CD8-positive, alpha-beta memory T cell (primary cell): ENCODE measurements at regions not wholly inside any gene's neighbourhood (a gene's known extent, or its start where the extent isn't known, plus 50 kb on each side); places are given as distances from the start of the nearest gene placed in this dataset.

Experiments used
- CTCF ChIA-PET: fragments of 350-600 bp; sonication (Branson Sonifier 250); formaldehyde crosslinking; loops from one replicate; lab custom pipeline; 2021; ENCODE audit warnings: antibody characterized with exemption; lab: Charles Lee
- POLR2A ChIA-PET: fragments of 350-600 bp; sonication (Branson Sonifier 250); formaldehyde crosslinking; loops from one replicate; lab custom pipeline; 2021; ENCODE audit warnings: antibody characterized with exemption; lab: Charles Lee
- DNase-seq, 5 donors: peaks; one replicate each; pipeline versions ENCODE4 v3.0.0 to v3.0.0-alpha.2; 2020 to 2022; ENCODE audit warnings: mixed read lengths in 1 of 5
- H3K27ac ChIP-seq: one replicate; pipeline ENCODE4 v1.7.0; 2013; ENCODE audit warnings: low read depth, mild to moderate bottlenecking, low read length, moderate library complexity
- H3K27me3 ChIP-seq: 2 replicates; pipeline ENCODE4 v1.7.0; 2013; ENCODE audit warnings: low read length, mild to moderate bottlenecking; ENCODE audit not compliant: insufficient read depth, poor library complexity, severe bottlenecking
- H3K36me3 ChIP-seq: 2 replicates; pipeline ENCODE4 v1.7.0; 2013; ENCODE audit warnings: mild to moderate bottlenecking, low read length, moderate library complexity; ENCODE audit not compliant: insufficient read depth
- H3K4me1 ChIP-seq: 2 replicates; pipeline ENCODE4 v1.7.0; 2013; ENCODE audit warnings: mild to moderate bottlenecking, low read length, moderate library complexity; ENCODE audit not compliant: insufficient read depth
- H3K4me3 ChIP-seq: 2 replicates; pipeline ENCODE4 v1.7.0; 2013; ENCODE audit warnings: mild to moderate bottlenecking, low read length
- H3K9me3 ChIP-seq: 2 replicates; pipeline ENCODE4 v1.7.0; 2013; ENCODE audit warnings: mild to moderate bottlenecking, low read length
- H3K27ac Mint-ChIP-seq, 8 donors: one replicate each; pipeline ENCODE4 v1.8.0; 2020 to 2021; ENCODE audit warnings: mixed read lengths in 8 of 8, mild to moderate bottlenecking in 6 of 8, inconsistent platforms in 3 of 8, moderate library complexity in 3 of 8
- H3K27me3 Mint-ChIP-seq, 2 donors: one replicate each; pipeline ENCODE4 v1.8.0; 2020 to 2021; ENCODE audit warnings: mixed read lengths in 2 of 2, mild to moderate bottlenecking in 1 of 2, moderate library complexity in 1 of 2
- H3K36me3 Mint-ChIP-seq, 3 donors: one replicate each; pipeline ENCODE4 v1.8.0; 2020 to 2021; ENCODE audit warnings: mixed read lengths in 3 of 3, inconsistent platforms in 1 of 3, mild to moderate bottlenecking in 1 of 3
- H3K4me1 Mint-ChIP-seq, 3 donors: one replicate each; pipeline ENCODE4 v1.8.0; 2020 to 2021; ENCODE audit warnings: mixed read lengths in 3 of 3, inconsistent platforms in 1 of 3, mild to moderate bottlenecking in 1 of 3
- H3K4me3 Mint-ChIP-seq, 7 donors: one replicate each; pipeline ENCODE4 v1.8.0; 2020 to 2021; ENCODE audit warnings: mixed read lengths in 7 of 7, mild to moderate bottlenecking in 6 of 7, moderate library complexity in 4 of 7, inconsistent platforms in 2 of 7
- H3K9me3 Mint-ChIP-seq, 5 donors: one replicate each; pipeline ENCODE4 v1.8.0; 2020 to 2022; ENCODE audit warnings: mixed read lengths in 5 of 5, mild to moderate bottlenecking in 3 of 5, moderate library complexity in 2 of 5, inconsistent platforms in 1 of 5

DNA sequence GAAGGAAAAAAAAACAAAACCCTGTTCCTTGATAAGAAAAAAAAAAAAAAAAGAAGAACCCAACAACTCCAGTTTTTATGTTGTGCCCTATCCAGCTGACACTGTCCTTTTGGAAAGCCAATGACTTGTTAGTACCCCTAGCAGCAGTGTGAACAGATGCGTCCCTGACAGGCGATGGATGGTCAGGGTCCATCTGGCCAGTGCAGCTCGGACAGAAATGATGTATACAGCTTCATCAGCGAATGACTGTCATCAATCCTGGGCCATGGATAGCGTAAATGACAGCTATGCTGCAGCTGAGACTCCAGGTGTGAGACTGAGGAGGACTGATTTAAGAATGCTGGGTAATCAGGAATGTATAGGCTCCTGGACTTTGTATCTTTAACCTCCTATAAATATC, 318.8 kb upstream of the FIGN start:
- H3K4me1 ChIP-seq = no peaks in the 10 kb centered on the region
- H3K27me3 ChIP-seq = no peaks in the 10 kb centered on the region
- Mint-ChIP-seq H3K4me1 (no peaks in the 10 kb centered on the region), H3K4me3 (no peak overlapping the region), H3K27ac (no peak overlapping the region), H3K36me3 (peaks cover 0 to 2% (median 0%) of the 10 kb centered on the region in 3 donors), H3K27me3 (no peaks in the 10 kb centered on the region), H3K9me3 (peaks cover 5 to 23% (median 12%) of the 10 kb centered on the region in 5 donors)
- no peak overlapping the region for H3K4me3 ChIP-seq
- no peaks in the 10 kb centered on the region for H3K9me3 ChIP-seq
- CTCF ChIA-PET = no interaction called here
- POLR2A ChIA-PET = no interaction called here
- H3K36me3 ChIP-seq = no peaks in the 10 kb centered on the region
- DNase-seq = no peak
- H3K27ac ChIP-seq = no peak overlapping the region

DNA sequence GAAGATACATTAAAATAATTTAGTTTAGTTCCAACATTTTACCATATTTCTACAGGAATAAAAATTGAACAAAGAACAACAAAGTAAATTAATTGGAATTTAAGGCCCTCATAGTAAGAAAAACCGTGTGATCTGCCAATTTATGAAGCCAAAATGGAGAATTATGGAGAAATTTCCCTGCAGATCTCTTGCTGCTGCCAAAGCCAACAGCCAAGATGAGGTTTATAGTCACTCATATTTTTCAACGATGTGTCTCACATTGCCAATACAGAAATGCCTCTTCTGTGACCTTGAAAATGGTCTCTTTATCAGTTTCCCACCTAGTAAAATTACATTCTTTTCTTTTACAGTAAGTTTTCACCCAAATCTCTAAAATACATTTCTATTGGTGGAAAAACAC, 317.2 kb upstream of the FIGN start:
- Histone ChIP-seq H3K9me3 (no peaks in the 10 kb centered on the region), H3K36me3 (no peaks in the 10 kb centered on the region), H3K4me3 (no peak overlapping the region), H3K27ac (no peak overlapping the region), H3K4me1 (no peaks in the 10 kb centered on the region), H3K27me3 (no peaks in the 10 kb centered on the region)
- POLR2A ChIA-PET = no interaction called here
- no peak for DNase-seq
- CTCF ChIA-PET = no interaction called here
- H3K9me3 Mint-ChIP-seq = peaks cover 9 to 19% (median 12%) of the 10 kb centered on the region in 5 donors
- H3K4me3 Mint-ChIP-seq = no peak overlapping the region
- no peaks in the 10 kb centered on the region for H3K4me1 Mint-ChIP-seq
- no peaks in the 10 kb centered on the region for H3K27me3 Mint-ChIP-seq
- peaks cover 0 to 4% (median 0%) of the 10 kb centered on the region in 3 donors for H3K36me3 Mint-ChIP-seq
- no peak overlapping the region for H3K27ac Mint-ChIP-seq

DNA sequence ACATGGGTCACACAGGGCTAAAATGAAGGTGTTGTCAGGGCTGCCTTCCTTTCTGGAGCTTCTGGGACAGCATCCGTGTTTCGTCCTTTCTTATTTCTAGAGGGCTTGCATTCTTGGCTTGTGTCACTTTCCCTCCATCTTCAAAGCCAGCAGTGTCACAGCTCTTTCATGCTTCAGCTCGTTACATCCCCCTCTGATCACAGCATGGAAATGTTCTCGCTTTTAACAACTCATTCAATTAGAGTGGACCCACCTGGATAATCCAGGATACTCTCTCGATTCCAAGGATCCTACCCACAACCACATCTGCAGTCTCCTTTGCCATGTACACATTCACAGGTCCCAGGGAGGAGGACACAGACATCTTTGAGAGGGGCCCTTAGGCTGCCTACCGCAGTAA, 316.2 kb upstream of the FIGN start:
- ChIA-PET POLR2A (no interaction called here), CTCF (no interaction called here)
- peaks cover 9 to 19% (median 12%) of the 10 kb centered on the region in 5 donors for H3K9me3 Mint-ChIP-seq
- no peaks in the 10 kb centered on the region for H3K27me3 Mint-ChIP-seq
- Histone ChIP-seq H3K4me3 (no peak overlapping the region), H3K9me3 (no peaks in the 10 kb centered on the region), H3K27ac (no peak overlapping the region), H3K4me1 (no peaks in the 10 kb centered on the region), H3K27me3 (no peaks in the 10 kb centered on the region), H3K36me3 (no peaks in the 10 kb centered on the region)
- no peak for DNase-seq
- H3K27ac Mint-ChIP-seq = no peak overlapping the region
- no peaks in the 10 kb centered on the region for H3K4me1 Mint-ChIP-seq
- H3K36me3 Mint-ChIP-seq = peaks cover 0 to 4% (median 0%) of the 10 kb centered on the region in 3 donors
- H3K4me3 Mint-ChIP-seq = no peak overlapping the region

DNA sequence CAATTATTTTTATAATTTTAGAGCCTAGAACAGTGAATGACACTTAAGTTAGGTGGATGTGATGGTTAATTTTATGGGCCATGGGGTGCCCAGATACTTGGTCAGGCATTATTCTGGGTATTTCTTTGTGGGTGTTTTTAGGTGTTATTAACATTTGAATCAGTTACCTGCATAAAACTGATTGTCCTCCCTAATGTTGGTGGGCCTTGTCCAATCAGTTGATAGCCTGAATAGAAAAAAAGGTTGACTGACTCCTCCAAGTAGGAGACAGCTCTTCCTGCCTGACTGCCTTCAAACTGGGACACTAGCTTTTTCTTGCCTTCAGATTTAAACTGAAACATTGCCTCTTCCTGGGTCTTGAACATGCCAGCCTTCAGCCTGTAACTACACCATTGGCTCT, 312.9 kb upstream of the FIGN start:
- CTCF ChIA-PET = no interaction called here
- H3K27me3 Mint-ChIP-seq = no peaks in the 10 kb centered on the region
- H3K27ac ChIP-seq = no peak overlapping the region

DNA sequence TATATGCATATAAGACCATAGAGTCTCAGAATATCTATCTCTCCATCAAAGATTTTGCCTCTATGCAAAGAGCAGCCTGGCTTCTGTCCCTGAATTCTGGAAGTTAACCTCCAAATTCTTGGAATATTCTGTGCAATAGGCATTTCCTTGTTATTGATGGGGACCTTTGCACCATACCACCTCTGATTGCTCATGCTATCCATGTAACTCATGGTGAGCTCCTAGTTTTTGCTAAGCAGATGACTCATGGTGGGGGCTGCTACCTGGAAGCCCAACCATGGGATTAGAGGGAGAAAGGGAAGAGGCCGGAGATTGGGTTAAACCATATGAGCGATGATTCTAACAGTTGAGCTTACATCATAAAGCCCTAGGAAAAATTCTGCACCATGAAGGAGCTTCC, 310.2 kb upstream of the FIGN start:
- Mint-ChIP-seq H3K27ac (no peak overlapping the region), H3K9me3 (peaks cover 1 to 17% (median 11%) of the 10 kb centered on the region in 5 donors), H3K4me1 (no peaks in the 10 kb centered on the region), H3K4me3 (no peak overlapping the region), H3K27me3 (no peaks in the 10 kb centered on the region), H3K36me3 (peaks cover 0 to 2% (median 0%) of the 10 kb centered on the region in 3 donors)
- Histone ChIP-seq H3K27ac (no peak overlapping the region), H3K36me3 (no peaks in the 10 kb centered on the region), H3K4me1 (no peaks in the 10 kb centered on the region), H3K4me3 (no peak overlapping the region), H3K9me3 (no peaks in the 10 kb centered on the region), H3K27me3 (no peaks in the 10 kb centered on the region)
- POLR2A ChIA-PET = no interaction called here
- DNase-seq = no peak
- CTCF ChIA-PET = no interaction called here

More for the DNA sequence above, 312.9 kb upstream of the FIGN start:
- Mint-ChIP-seq H3K27ac (no peak overlapping the region), H3K4me1 (no peaks in the 10 kb centered on the region), H3K9me3 (peaks cover 5 to 17% (median 7%) of the 10 kb centered on the region in 5 donors), H3K4me3 (no peak overlapping the region), H3K36me3 (peaks cover 0 to 2% (median 0%) of the 10 kb centered on the region in 3 donors)
- no peaks in the 10 kb centered on the region for H3K9me3 ChIP-seq
- H3K4me3 ChIP-seq = no peak overlapping the region
- POLR2A ChIA-PET = no interaction called here
- no peaks in the 10 kb centered on the region for H3K36me3 ChIP-seq
- no peak for DNase-seq
- no peaks in the 10 kb centered on the region for H3K27me3 ChIP-seq
- H3K4me1 ChIP-seq = no peaks in the 10 kb centered on the region

DNA sequence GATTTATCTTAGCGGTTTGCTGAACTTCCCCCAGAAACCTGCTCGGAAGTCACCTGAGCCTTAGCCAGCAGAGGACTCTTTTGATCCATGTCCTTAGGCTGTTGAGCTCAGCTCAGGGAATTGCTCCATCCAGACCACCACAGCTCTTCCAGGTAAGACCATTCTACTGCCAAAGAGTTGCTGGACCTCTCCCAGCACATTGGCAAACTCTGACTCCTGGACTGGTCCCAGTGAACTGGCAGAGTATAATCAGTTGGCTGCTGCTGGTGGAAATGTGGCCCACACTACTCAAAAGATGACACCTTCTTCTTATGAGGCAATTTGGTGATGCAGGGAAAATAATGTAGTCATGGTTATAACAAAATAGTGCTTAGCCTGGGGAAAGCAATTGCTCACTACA, 308.8 kb upstream of the FIGN start:
- Histone ChIP-seq H3K4me3 (no peak overlapping the region), H3K27ac (no peak overlapping the region), H3K4me1 (no peaks in the 10 kb centered on the region), H3K9me3 (no peaks in the 10 kb centered on the region), H3K27me3 (no peaks in the 10 kb centered on the region), H3K36me3 (no peaks in the 10 kb centered on the region)
- Mint-ChIP-seq H3K27ac (no peak overlapping the region), H3K4me1 (no peaks in the 10 kb centered on the region), H3K27me3 (no peaks in the 10 kb centered on the region), H3K9me3 (peaks cover 3 to 23% (median 16%) of the 10 kb centered on the region in 5 donors), H3K4me3 (no peak overlapping the region), H3K36me3 (peaks cover 0 to 2% (median 0%) of the 10 kb centered on the region in 3 donors)
- ChIA-PET POLR2A (no interaction called here), CTCF (no interaction called here)
- no peak for DNase-seq

DNA sequence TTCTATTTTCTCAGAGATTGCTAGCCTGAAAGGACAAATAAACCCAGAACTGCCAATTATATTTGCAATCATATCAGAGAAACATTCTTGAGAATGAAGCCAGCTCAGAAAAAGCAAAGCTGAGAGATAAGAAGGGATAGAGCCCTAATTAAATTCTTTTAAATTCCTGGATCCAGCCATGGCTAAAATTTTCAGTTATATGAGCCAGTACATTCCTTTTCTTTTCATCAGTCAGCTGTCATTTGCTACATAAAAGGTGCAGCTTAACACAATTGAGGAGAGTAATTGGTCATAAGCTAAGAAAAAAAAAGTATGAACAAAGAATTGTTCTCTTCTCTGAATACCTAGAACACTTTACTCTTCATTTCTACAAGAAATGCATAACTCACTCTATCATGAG, 303.5 kb upstream of the FIGN start:
- H3K27me3 ChIP-seq = no peaks in the 10 kb centered on the region
- no peaks in the 10 kb centered on the region for H3K4me1 ChIP-seq
- H3K27ac Mint-ChIP-seq = no peak overlapping the region
- H3K4me3 Mint-ChIP-seq = no peak overlapping the region
- no peak overlapping the region for H3K27ac ChIP-seq
- no peaks in the 10 kb centered on the region for H3K9me3 ChIP-seq
- no peaks in the 10 kb centered on the region for H3K27me3 Mint-ChIP-seq
- POLR2A ChIA-PET = no interaction called here
- no peak for DNase-seq
- CTCF ChIA-PET = no interaction called here
- no peaks in the 10 kb centered on the region for H3K36me3 Mint-ChIP-seq
- H3K4me1 Mint-ChIP-seq = no peaks in the 10 kb centered on the region
- H3K36me3 ChIP-seq = no peaks in the 10 kb centered on the region
- H3K9me3 Mint-ChIP-seq = peaks cover 2 to 27% (median 11%) of the 10 kb centered on the region in 5 donors
- no peak overlapping the region for H3K4me3 ChIP-seq

DNA sequence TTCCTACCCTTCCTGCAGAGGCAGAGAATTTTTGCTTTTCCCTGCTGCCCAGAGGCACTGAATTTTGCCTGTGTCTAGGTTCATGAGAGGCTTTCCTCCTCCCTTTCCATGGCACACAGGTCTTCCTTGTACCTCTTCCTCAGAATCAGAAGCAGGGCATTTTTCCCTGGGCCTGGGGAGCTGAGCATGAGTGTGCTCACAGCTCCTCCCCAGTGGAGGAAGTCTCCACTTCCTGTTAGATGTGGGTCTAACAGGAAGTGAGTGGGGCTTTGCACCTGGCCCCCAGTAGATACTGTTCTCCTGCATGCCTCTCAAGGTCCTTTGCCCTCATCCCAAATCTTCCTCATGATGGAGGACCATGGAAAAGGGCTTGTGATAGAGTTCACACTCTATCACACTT, 297.2 kb upstream of the FIGN start:
- CTCF ChIA-PET = no interaction called here
- no peaks in the 10 kb centered on the region for H3K4me1 Mint-ChIP-seq

DNA sequence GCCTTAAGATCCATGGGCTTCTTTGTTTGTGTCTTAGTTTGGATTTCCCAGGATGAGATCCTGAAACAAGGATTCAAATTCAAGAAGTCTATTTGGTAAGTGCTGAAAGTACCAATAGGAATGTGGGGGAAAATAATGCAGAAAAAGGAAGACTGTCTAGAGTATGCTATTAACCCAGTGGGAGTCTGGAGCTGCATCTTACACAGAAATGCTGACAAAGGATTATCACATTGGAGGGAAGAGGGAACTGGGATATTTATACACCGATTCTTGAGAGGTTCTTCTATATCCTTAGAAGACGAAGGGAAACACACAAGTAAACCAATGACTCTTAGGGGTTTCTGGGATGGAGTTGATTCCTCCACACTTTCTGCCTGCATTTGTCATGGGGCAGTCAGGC, 294.8 kb upstream of the FIGN start:
- Histone ChIP-seq H3K27me3 (no peaks in the 10 kb centered on the region), H3K4me1 (no peaks in the 10 kb centered on the region), H3K27ac (no peak overlapping the region), H3K36me3 (no peaks in the 10 kb centered on the region), H3K4me3 (no peak overlapping the region), H3K9me3 (no peaks in the 10 kb centered on the region)
- ChIA-PET CTCF (no interaction called here), POLR2A (no interaction called here)
- DNase-seq = no peak
- Mint-ChIP-seq H3K9me3 (peaks cover 1 to 10% (median 2%) of the 10 kb centered on the region in 5 donors), H3K27ac (no peak overlapping the region), H3K4me3 (no peak overlapping the region), H3K27me3 (no peaks in the 10 kb centered on the region), H3K36me3 (no peaks in the 10 kb centered on the region), H3K4me1 (no peaks in the 10 kb centered on the region)

More for the DNA sequence above, 297.2 kb upstream of the FIGN start:
- no peaks in the 10 kb centered on the region for H3K36me3 Mint-ChIP-seq
- no peak overlapping the region for H3K27ac Mint-ChIP-seq
- Histone ChIP-seq H3K4me3 (no peak overlapping the region), H3K9me3 (no peaks in the 10 kb centered on the region), H3K27ac (no peak overlapping the region), H3K4me1 (no peaks in the 10 kb centered on the region), H3K36me3 (no peaks in the 10 kb centered on the region), H3K27me3 (no peaks in the 10 kb centered on the region)
- no peaks in the 10 kb centered on the region for H3K27me3 Mint-ChIP-seq
- no peak overlapping the region for H3K4me3 Mint-ChIP-seq
- POLR2A ChIA-PET = no interaction called here
- DNase-seq = no peak
- peaks cover 0 to 19% (median 2%) of the 10 kb centered on the region in 5 donors for H3K9me3 Mint-ChIP-seq
